ENCODE measurements at regions not wholly inside any gene's neighbourhood (a gene's known extent, or its start where the extent isn't known, plus 50 kb on each side); places are given as distances from the start of the nearest gene placed in this dataset.

GRCh38 chr4:96264941-96265463, 425.1 kb downstream of the PDHA2 start:
- ChIA-PET POLR2A (interaction anchor here (1.1 kb wide), 1 partner anchor 61 kb away, joined by 5 read pairs; no protein-coding TSS in a partner anchor), CTCF (ENCODE audit: unreplicated experiment) (no interaction called here)
- BruUV-seq (replicated peaks): no TSS peak
- intact Hi-C loops (cut with micrococcal nuclease; ENCODE audit: unreplicated experiment): no loop called here
- Histone ChIP-seq H3K4me1 (ENCODE audit: insufficient read depth, low read length, poor library complexity, severe bottlenecking) (no peaks in the 10 kb centered on the region), H3K27ac (ENCODE audit: low read depth, low read length, poor library complexity, severe bottlenecking) (no peak overlapping the region), H4K20me1 (ENCODE audit: insufficient read depth, low read length) (no peaks in the 10 kb centered on the region), H3K9me3 (ENCODE audit: low read length) (no peaks in the 10 kb centered on the region), H3K36me3 (ENCODE audit: insufficient read depth, low read length) (no peaks in the 10 kb centered on the region), H3K4me3 (ENCODE audit: low read depth, low read length, poor library complexity, severe bottlenecking) (no peak overlapping the region), H3K9me2 (ENCODE audit: insufficient read depth, low read length) (no peaks in the 10 kb centered on the region), H2AFZ (ENCODE audit: low read length) (no peak overlapping the region), H3K79me2 (ENCODE audit: insufficient read depth, low read depth, low read length) (no peaks in the 10 kb centered on the region), H3K4me2 (ENCODE audit: low read length) (no peak overlapping the region)
- TF ChIP-seq, protein P1, sequence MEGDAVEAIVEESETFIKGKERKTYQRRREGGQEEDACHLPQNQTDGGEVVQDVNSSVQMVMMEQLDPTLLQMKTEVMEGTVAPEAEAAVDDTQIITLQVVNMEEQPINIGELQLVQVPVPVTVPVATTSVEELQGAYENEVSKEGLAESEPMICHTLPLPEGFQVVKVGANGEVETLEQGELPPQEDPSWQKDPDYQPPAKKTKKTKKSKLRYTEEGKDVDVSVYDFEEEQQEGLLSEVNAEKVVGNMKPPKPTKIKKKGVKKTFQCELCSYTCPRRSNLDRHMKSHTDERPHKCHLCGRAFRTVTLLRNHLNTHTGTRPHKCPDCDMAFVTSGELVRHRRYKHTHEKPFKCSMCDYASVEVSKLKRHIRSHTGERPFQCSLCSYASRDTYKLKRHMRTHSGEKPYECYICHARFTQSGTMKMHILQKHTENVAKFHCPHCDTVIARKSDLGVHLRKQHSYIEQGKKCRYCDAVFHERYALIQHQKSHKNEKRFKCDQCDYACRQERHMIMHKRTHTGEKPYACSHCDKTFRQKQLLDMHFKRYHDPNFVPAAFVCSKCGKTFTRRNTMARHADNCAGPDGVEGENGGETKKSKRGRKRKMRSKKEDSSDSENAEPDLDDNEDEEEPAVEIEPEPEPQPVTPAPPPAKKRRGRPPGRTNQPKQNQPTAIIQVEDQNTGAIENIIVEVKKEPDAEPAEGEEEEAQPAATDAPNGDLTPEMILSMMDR (conservative IDR thresholded peaks at IDR 0.05; ENCODE audit: low read length): no peak
- TF ChIP-seq EZH2phosphoT487 (IDR thresholded peaks at IDR 0.05; ENCODE audit: borderline replicate concordance, low read depth, low read length): no peak
- no peak for DNase-seq (ENCODE audit: low spot score)

DNA sequence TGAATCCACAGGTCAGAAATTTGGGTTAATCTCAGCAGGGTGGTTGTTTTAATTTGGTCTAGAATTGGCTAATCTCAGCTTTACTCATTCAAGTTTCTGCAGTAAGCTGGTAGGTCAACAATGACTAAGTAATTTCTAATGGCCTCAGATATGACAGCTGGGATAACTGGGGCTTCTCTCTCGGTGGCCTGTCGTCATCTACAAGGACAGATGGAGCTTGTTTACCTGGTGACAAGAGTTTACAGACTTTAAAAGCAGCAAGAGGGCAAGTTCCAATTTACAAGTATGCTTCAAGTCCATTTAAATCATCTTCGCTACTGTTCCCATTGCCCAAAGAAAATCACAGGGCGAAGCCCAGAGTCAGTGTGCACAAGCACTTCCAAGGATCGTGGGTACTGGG, 453.9 kb downstream of the PDHA2 start:
- Histone ChIP-seq H3K4me2 (ENCODE audit: low read length) (no peak overlapping the region), H3K4me1 (ENCODE audit: insufficient read depth, low read length, poor library complexity, severe bottlenecking) (no peaks in the 10 kb centered on the region), H4K20me1 (ENCODE audit: insufficient read depth, low read length) (no peaks in the 10 kb centered on the region), H3K9me2 (ENCODE audit: insufficient read depth, low read length) (no peaks in the 10 kb centered on the region), H3K79me2 (ENCODE audit: insufficient read depth, low read depth, low read length) (no peaks in the 10 kb centered on the region), H3K27ac (ENCODE audit: low read depth, low read length, poor library complexity, severe bottlenecking) (no peak overlapping the region), H3K36me3 (ENCODE audit: insufficient read depth, low read length) (no peaks in the 10 kb centered on the region), H2AFZ (ENCODE audit: low read length) (no peak overlapping the region), H3K4me3 (ENCODE audit: low read depth, low read length, poor library complexity, severe bottlenecking) (no peak overlapping the region), H3K9me3 (ENCODE audit: low read length) (no peaks in the 10 kb centered on the region)
- no peak for DNase-seq (ENCODE audit: low spot score)
- BruUV-seq (replicated peaks): no TSS peak
- intact Hi-C loops (cut with micrococcal nuclease; ENCODE audit: unreplicated experiment): no loop called here
- TF ChIP-seq EZH2phosphoT487 (IDR thresholded peaks at IDR 0.05; ENCODE audit: borderline replicate concordance, low read depth, low read length): no peak
- TF ChIP-seq, protein P1 (conservative IDR thresholded peaks at IDR 0.05; ENCODE audit: low read length): no peak
- POLR2A ChIA-PET: no interaction called here
- CTCF ChIA-PET (ENCODE audit: unreplicated experiment): no interaction called here

DNA sequence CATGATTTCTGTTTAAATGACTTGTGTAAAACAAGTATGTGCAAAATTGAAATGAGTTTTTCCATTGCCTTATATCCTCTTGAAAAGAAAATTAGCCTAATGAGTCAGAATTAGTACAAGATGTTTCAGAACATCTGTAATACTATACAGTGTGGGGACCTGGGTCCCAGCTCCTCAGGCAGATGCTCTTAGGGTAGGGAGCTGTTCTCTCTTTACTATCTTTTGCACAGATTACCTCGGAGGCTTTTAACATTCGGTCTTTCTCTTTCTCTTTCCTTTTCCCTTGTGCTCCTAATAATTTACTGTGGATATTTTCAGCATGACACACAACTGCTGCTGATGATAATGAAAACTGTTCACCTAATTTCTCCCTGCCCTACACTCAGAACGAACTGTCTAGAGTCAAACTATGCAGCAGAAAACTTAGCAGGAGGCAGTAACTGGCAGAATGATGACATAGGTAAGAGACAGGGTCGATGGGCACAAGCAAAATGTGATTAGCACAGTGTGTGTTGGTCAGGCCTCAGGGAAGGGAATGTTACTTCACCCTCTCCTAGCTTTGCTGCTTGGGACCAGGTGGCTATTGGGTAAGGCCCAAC, 455.3 kb downstream of the PDHA2 start:
- Histone ChIP-seq H3K4me1 (ENCODE audit: insufficient read depth, low read length, poor library complexity, severe bottlenecking) (no peaks in the 10 kb centered on the region), H3K79me2 (ENCODE audit: insufficient read depth, low read depth, low read length) (no peaks in the 10 kb centered on the region), H3K9me3 (ENCODE audit: low read length) (no peaks in the 10 kb centered on the region), H3K4me3 (ENCODE audit: low read depth, low read length, poor library complexity, severe bottlenecking) (no peak overlapping the region), H3K27ac (ENCODE audit: low read depth, low read length, poor library complexity, severe bottlenecking) (no peak overlapping the region), H2AFZ (ENCODE audit: low read length) (no peak overlapping the region), H3K9me2 (ENCODE audit: insufficient read depth, low read length) (no peaks in the 10 kb centered on the region), H3K4me2 (ENCODE audit: low read length) (no peak overlapping the region), H4K20me1 (ENCODE audit: insufficient read depth, low read length) (no peaks in the 10 kb centered on the region), H3K36me3 (ENCODE audit: insufficient read depth, low read length) (no peaks in the 10 kb centered on the region)
- no peak for DNase-seq (ENCODE audit: low spot score)
- BruUV-seq (replicated peaks): no TSS peak
- ChIA-PET CTCF (ENCODE audit: unreplicated experiment) (no interaction called here), POLR2A (no interaction called here)
- TF ChIP-seq, protein P1 (conservative IDR thresholded peaks at IDR 0.05; ENCODE audit: low read length): no peak
- TF ChIP-seq EZH2phosphoT487 (IDR thresholded peaks at IDR 0.05; ENCODE audit: borderline replicate concordance, low read depth, low read length): no peak
- intact Hi-C loops (cut with micrococcal nuclease; ENCODE audit: unreplicated experiment): no loop called here

All from OCI-LY7 (cell line).